ENCODE measurements at regions not wholly inside any gene's neighbourhood (a gene's known extent, or its start where the extent isn't known, plus 50 kb on each side); places are given as distances from the start of the nearest gene placed in this dataset.

GRCh38 chr21:20735257-20735656 is 263.0 kb upstream of the NCAM2 start:
- Histone ChIP-seq H3K4me3 (ENCODE audit: low read length) (no peak overlapping the region), H3K4me1 (ENCODE audit: control insufficient read depth, insufficient read depth, low read length) (no peaks in the 10 kb centered on the region), H3K9me3 (ENCODE audit: control insufficient read depth, low read depth, low read length) (no peaks in the 10 kb centered on the region), H3K27me3 (ENCODE audit: control insufficient read depth, insufficient read depth, low read length) (no peaks in the 10 kb centered on the region), H3K36me3 (ENCODE audit: control insufficient read depth, insufficient read depth, low read length) (no peaks in the 10 kb centered on the region), H3K27ac (ENCODE audit: low read length) (no peak overlapping the region)
- WGBS (ENCODE audit: insufficient coverage, low lambda C conversion rate) = no CpG with 5 or more reads among the region's 1 CpG
- no peak for DNase-seq

- no peak for DNase-seq
- no peaks in the 10 kb centered on the region for H3K27me3 ChIP-seq (ENCODE audit: control insufficient read depth, insufficient read depth, low read length)
- H3K9me3 ChIP-seq (ENCODE audit: control insufficient read depth, low read depth, low read length) = no peaks in the 10 kb centered on the region
- no peaks in the 10 kb centered on the region for H3K4me1 ChIP-seq (ENCODE audit: control insufficient read depth, insufficient read depth, low read length)
- no peak overlapping the region for H3K4me3 ChIP-seq (ENCODE audit: low read length)
- H3K36me3 ChIP-seq (ENCODE audit: control insufficient read depth, insufficient read depth, low read length) = no peaks in the 10 kb centered on the region
- H3K27ac ChIP-seq (ENCODE audit: low read length) = no peak overlapping the region
These were observed 260.8 kb upstream of the NCAM2 start for GRCh38 chr21:20737227-20737913.

- no peaks in the 10 kb centered on the region for H3K36me3 ChIP-seq (ENCODE audit: control insufficient read depth, insufficient read depth, low read length)
- WGBS (ENCODE audit: insufficient coverage, low lambda C conversion rate) = 80% methylated on average over 2 of the region's 5 CpGs
These were observed 258.8 kb upstream of the NCAM2 start for GRCh38 chr21:20739421-20739820.

GRCh38 chr21:20741445-20741844 is 256.8 kb upstream of the NCAM2 start:
- no peaks in the 10 kb centered on the region for H3K27me3 ChIP-seq (ENCODE audit: control insufficient read depth, insufficient read depth, low read length)
- no peaks in the 10 kb centered on the region for H3K36me3 ChIP-seq (ENCODE audit: control insufficient read depth, insufficient read depth, low read length)
- H3K27ac ChIP-seq (ENCODE audit: low read length) = no peak overlapping the region
- H3K9me3 ChIP-seq (ENCODE audit: control insufficient read depth, low read depth, low read length) = no peaks in the 10 kb centered on the region
- DNase-seq = no peak
- no peak overlapping the region for H3K4me3 ChIP-seq (ENCODE audit: low read length)
- no peaks in the 10 kb centered on the region for H3K4me1 ChIP-seq (ENCODE audit: control insufficient read depth, insufficient read depth, low read length)
- WGBS (ENCODE audit: insufficient coverage, low lambda C conversion rate) = 84% methylated on average over 3 of the region's 6 CpGs

More at GRCh38 chr21:20739421-20739820, 258.8 kb upstream of the NCAM2 start:
- no peak overlapping the region for H3K27ac ChIP-seq (ENCODE audit: low read length)
- no peak overlapping the region for H3K4me3 ChIP-seq (ENCODE audit: low read length)
- no peaks in the 10 kb centered on the region for H3K4me1 ChIP-seq (ENCODE audit: control insufficient read depth, insufficient read depth, low read length)
- no peaks in the 10 kb centered on the region for H3K9me3 ChIP-seq (ENCODE audit: control insufficient read depth, low read depth, low read length)
- H3K27me3 ChIP-seq (ENCODE audit: control insufficient read depth, insufficient read depth, low read length) = no peaks in the 10 kb centered on the region
- DNase-seq = no peak

- Histone ChIP-seq H3K4me1 (ENCODE audit: control insufficient read depth, insufficient read depth, low read length) (no peaks in the 10 kb centered on the region), H3K36me3 (ENCODE audit: control insufficient read depth, insufficient read depth, low read length) (no peaks in the 10 kb centered on the region), H3K4me3 (ENCODE audit: low read length) (no peak overlapping the region), H3K27ac (ENCODE audit: low read length) (no peak overlapping the region), H3K9me3 (ENCODE audit: control insufficient read depth, low read depth, low read length) (no peaks in the 10 kb centered on the region), H3K27me3 (ENCODE audit: control insufficient read depth, insufficient read depth, low read length) (no peaks in the 10 kb centered on the region)
- 86% methylated on average over 2 of the region's 2 CpGs for WGBS (ENCODE audit: insufficient coverage, low lambda C conversion rate)
- DNase-seq = no peak
These were observed 238.0 kb upstream of the NCAM2 start for GRCh38 chr21:20760221-20760620.

GRCh38 chr21:20774737-20775136 is 223.5 kb upstream of the NCAM2 start:
- DNase-seq = no peak
- Histone ChIP-seq H3K36me3 (ENCODE audit: control insufficient read depth, insufficient read depth, low read length) (no peaks in the 10 kb centered on the region), H3K27ac (ENCODE audit: low read length) (no peak overlapping the region), H3K4me1 (ENCODE audit: control insufficient read depth, insufficient read depth, low read length) (no peaks in the 10 kb centered on the region), H3K27me3 (ENCODE audit: control insufficient read depth, insufficient read depth, low read length) (no peaks in the 10 kb centered on the region), H3K9me3 (ENCODE audit: control insufficient read depth, low read depth, low read length) (no peaks in the 10 kb centered on the region), H3K4me3 (ENCODE audit: low read length) (no peak overlapping the region)
- no CpG with 5 or more reads among the region's 1 CpG for WGBS (ENCODE audit: insufficient coverage, low lambda C conversion rate)

GRCh38 chr21:20779321-20779720 is 218.9 kb upstream of the NCAM2 start:
- H3K4me1 ChIP-seq (ENCODE audit: control insufficient read depth, insufficient read depth, low read length) = no peaks in the 10 kb centered on the region
- H3K27me3 ChIP-seq (ENCODE audit: control insufficient read depth, insufficient read depth, low read length) = no peaks in the 10 kb centered on the region
- peaks cover 3% of the 10 kb centered on the region for H3K9me3 ChIP-seq (ENCODE audit: control insufficient read depth, low read depth, low read length)
- H3K27ac ChIP-seq (ENCODE audit: low read length) = no peak overlapping the region
- no peak for DNase-seq
- H3K36me3 ChIP-seq (ENCODE audit: control insufficient read depth, insufficient read depth, low read length) = no peaks in the 10 kb centered on the region
- 67% methylated on average over 1 of the region's 2 CpGs for WGBS (ENCODE audit: insufficient coverage, low lambda C conversion rate)
- no peak overlapping the region for H3K4me3 ChIP-seq (ENCODE audit: low read length)

- no peak overlapping the region for H3K27ac ChIP-seq (ENCODE audit: low read length)
- no peak for DNase-seq
- peaks cover 3% of the 10 kb centered on the region for H3K9me3 ChIP-seq (ENCODE audit: control insufficient read depth, low read depth, low read length)
- no CpG with 5 or more reads among the region's 5 CpGs for WGBS (ENCODE audit: insufficient coverage, low lambda C conversion rate)
- H3K27me3 ChIP-seq (ENCODE audit: control insufficient read depth, insufficient read depth, low read length) = no peaks in the 10 kb centered on the region
- no peak overlapping the region for H3K4me3 ChIP-seq (ENCODE audit: low read length)
- no peaks in the 10 kb centered on the region for H3K36me3 ChIP-seq (ENCODE audit: control insufficient read depth, insufficient read depth, low read length)
- H3K4me1 ChIP-seq (ENCODE audit: control insufficient read depth, insufficient read depth, low read length) = no peaks in the 10 kb centered on the region
These were observed 214.6 kb upstream of the NCAM2 start for GRCh38 chr21:20783611-20784010.

GRCh38 chr21:20789729-20790500 is 208.3 kb upstream of the NCAM2 start:
- Histone ChIP-seq H3K4me3 (ENCODE audit: low read length) (no peak overlapping the region), H3K36me3 (ENCODE audit: control insufficient read depth, insufficient read depth, low read length) (no peaks in the 10 kb centered on the region), H3K4me1 (ENCODE audit: control insufficient read depth, insufficient read depth, low read length) (no peaks in the 10 kb centered on the region), H3K27me3 (ENCODE audit: control insufficient read depth, insufficient read depth, low read length) (no peaks in the 10 kb centered on the region), H3K9me3 (ENCODE audit: control insufficient read depth, low read depth, low read length) (no peaks in the 10 kb centered on the region), H3K27ac (ENCODE audit: low read length) (no peak overlapping the region)
- no peak for DNase-seq
- WGBS (ENCODE audit: insufficient coverage, low lambda C conversion rate) = 60% methylated on average over 2 of the region's 2 CpGs

GRCh38 chr21:20800106-20800505 is 198.1 kb upstream of the NCAM2 start:
- H3K4me3 ChIP-seq (ENCODE audit: low read length) = no peak overlapping the region
- DNase-seq = no peak
- no CpG with 5 or more reads among the region's 3 CpGs for WGBS (ENCODE audit: insufficient coverage, low lambda C conversion rate)
- H3K27ac ChIP-seq (ENCODE audit: low read length) = no peak overlapping the region
- H3K27me3 ChIP-seq (ENCODE audit: control insufficient read depth, insufficient read depth, low read length) = no peaks in the 10 kb centered on the region
- no peaks in the 10 kb centered on the region for H3K9me3 ChIP-seq (ENCODE audit: control insufficient read depth, low read depth, low read length)
- no peaks in the 10 kb centered on the region for H3K4me1 ChIP-seq (ENCODE audit: control insufficient read depth, insufficient read depth, low read length)
- no peaks in the 10 kb centered on the region for H3K36me3 ChIP-seq (ENCODE audit: control insufficient read depth, insufficient read depth, low read length)

GRCh38 chr21:20802201-20802600 is 196.0 kb upstream of the NCAM2 start:
- no peaks in the 10 kb centered on the region for H3K4me1 ChIP-seq (ENCODE audit: control insufficient read depth, insufficient read depth, low read length)
- no peaks in the 10 kb centered on the region for H3K9me3 ChIP-seq (ENCODE audit: control insufficient read depth, low read depth, low read length)
- H3K27ac ChIP-seq (ENCODE audit: low read length) = no peak overlapping the region
- no peaks in the 10 kb centered on the region for H3K36me3 ChIP-seq (ENCODE audit: control insufficient read depth, insufficient read depth, low read length)
- H3K27me3 ChIP-seq (ENCODE audit: control insufficient read depth, insufficient read depth, low read length) = no peaks in the 10 kb centered on the region
- WGBS (ENCODE audit: insufficient coverage, low lambda C conversion rate) = no CpG with 5 or more reads among the region's 4 CpGs
- DNase-seq = no peak
- no peak overlapping the region for H3K4me3 ChIP-seq (ENCODE audit: low read length)
